ENCODE measurements at regions not wholly inside any gene's neighbourhood (a gene's known extent, or its start where the extent isn't known, plus 50 kb on each side); places are given as distances from the start of the nearest gene placed in this dataset.

DNA sequence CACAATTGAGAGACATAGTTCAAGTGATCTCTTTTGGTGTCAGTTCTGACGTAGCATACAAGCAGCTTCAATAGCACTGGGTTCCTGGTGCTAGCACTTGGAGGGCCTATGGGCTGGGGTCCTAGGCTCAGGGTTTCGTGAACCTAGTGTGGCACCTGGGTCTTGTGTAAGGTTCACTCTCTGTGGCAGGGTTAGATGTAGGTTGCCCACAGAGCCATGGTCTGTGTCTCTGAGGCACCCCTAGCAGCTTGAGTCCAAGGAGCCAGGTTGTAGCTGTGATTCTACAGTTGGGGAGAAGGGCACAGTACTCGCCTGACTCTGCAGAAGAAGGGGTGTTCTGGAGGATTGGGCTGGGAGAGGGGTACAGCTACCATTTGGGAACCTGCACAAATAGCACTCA is 282.6 kb upstream of the LRRC3B start:
- Histone ChIP-seq H3K27me3 (no peaks in the 10 kb centered on the region), H3K9me3 (no peaks in the 10 kb centered on the region), H3K4me3 (no peak overlapping the region), H3K27ac (no peak overlapping the region), H3K4me1 (no peaks in the 10 kb centered on the region), H3K36me3 (no peaks in the 10 kb centered on the region)
- DNase-seq (ENCODE audit: extremely low spot score in 2 of 2): no peak
- intact Hi-C loops (cut with DNase I): no loop called here
- no peak for TF ChIP-seq POLR2AphosphoS5 (IDR thresholded peaks at IDR 0.05; ENCODE audit: insufficient read depth in 1 of 2, low read depth in 1 of 2)

DNA sequence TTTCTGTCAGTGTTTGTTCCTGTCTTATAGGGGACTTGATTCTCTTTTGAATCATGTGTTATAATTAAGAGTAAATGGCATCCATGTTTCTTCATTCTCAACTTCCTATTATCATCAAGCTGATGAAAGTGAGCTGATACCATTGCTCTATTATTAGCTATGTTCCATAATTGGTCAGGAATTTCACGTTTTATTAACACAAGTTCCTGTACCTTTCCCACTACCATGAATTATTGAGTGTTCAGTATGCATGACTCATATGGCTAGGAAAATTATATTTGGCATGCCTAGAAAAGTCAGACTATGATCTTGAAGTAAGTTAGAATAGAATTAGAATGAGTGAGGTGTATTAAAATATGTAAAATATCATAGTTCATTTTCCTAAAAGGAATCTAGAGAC is 278.9 kb upstream of the LRRC3B start:
- H3K4me1 ChIP-seq: no peaks in the 10 kb centered on the region
- DNase-seq (ENCODE audit: extremely low spot score in 2 of 2): no peak
- TF ChIP-seq, protein P1, sequence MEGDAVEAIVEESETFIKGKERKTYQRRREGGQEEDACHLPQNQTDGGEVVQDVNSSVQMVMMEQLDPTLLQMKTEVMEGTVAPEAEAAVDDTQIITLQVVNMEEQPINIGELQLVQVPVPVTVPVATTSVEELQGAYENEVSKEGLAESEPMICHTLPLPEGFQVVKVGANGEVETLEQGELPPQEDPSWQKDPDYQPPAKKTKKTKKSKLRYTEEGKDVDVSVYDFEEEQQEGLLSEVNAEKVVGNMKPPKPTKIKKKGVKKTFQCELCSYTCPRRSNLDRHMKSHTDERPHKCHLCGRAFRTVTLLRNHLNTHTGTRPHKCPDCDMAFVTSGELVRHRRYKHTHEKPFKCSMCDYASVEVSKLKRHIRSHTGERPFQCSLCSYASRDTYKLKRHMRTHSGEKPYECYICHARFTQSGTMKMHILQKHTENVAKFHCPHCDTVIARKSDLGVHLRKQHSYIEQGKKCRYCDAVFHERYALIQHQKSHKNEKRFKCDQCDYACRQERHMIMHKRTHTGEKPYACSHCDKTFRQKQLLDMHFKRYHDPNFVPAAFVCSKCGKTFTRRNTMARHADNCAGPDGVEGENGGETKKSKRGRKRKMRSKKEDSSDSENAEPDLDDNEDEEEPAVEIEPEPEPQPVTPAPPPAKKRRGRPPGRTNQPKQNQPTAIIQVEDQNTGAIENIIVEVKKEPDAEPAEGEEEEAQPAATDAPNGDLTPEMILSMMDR (IDR thresholded peaks at IDR 0.05): no peak
- TF ChIP-seq POLR2A (IDR thresholded peaks at IDR 0.05): no peak
- no peak for TF ChIP-seq POLR2AphosphoS5 (IDR thresholded peaks at IDR 0.05; ENCODE audit: insufficient read depth in 1 of 2, low read depth in 1 of 2)
- H3K27ac ChIP-seq: no peak overlapping the region
- no peaks in the 10 kb centered on the region for H3K27me3 ChIP-seq
- H3K9me3 ChIP-seq: no peaks in the 10 kb centered on the region
- no peaks in the 10 kb centered on the region for H3K36me3 ChIP-seq
- H3K4me3 ChIP-seq: no peak overlapping the region
- intact Hi-C loops (cut with DNase I): no loop called here

DNA sequence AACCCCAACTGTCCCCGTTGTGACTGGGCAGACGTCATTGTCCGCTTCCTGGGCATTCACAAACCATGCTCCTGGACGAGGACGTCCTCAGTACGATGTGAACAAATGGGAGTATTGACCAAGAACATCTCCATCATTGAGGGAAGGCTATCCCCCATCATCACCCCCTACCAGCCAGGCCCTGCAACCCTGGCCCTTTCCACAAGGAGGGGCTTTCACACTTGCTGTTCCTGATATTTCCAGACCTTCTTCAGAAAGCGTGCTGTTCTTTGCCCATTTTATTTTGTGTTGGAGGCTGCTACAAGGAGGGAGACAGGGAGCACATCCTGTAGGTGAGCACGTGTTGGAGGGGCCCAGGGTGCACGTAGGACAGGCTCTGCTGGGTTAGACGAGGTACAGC is 277.0 kb upstream of the LRRC3B start:
- H3K27ac ChIP-seq: no peak overlapping the region
- no peaks in the 10 kb centered on the region for H3K4me1 ChIP-seq
- no peak for TF ChIP-seq POLR2AphosphoS5 (IDR thresholded peaks at IDR 0.05; ENCODE audit: insufficient read depth in 1 of 2, low read depth in 1 of 2)
- no peak for TF ChIP-seq POLR2A (IDR thresholded peaks at IDR 0.05)
- TF ChIP-seq, protein P1 (IDR thresholded peaks at IDR 0.05): no peak
- H3K27me3 ChIP-seq: no peaks in the 10 kb centered on the region
- DNase-seq (ENCODE audit: extremely low spot score in 2 of 2): no peak
- H3K9me3 ChIP-seq: no peaks in the 10 kb centered on the region
- intact Hi-C loops (cut with DNase I): no loop called here
- no peaks in the 10 kb centered on the region for H3K36me3 ChIP-seq
- H3K4me3 ChIP-seq: no peak overlapping the region

DNA sequence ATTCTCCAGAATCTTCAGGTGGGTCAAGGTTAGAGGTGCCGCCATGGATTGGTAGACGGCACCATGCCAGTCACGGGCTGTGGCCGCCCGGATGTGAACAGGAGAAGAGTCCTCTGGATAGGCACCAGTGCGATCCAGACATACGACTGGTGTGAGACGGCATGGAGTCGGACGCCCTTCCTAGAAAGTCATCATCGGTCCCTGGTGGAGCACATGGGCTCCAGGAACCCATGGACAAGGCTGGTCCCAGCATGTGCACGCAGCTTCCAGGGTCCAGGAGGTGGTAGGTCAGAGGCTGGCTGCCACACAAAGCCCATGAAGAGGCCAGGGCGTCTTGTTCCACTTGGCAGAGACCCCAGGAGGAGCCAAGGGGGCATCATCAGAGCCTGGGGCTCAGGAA is 276.1 kb upstream of the LRRC3B start:
- Histone ChIP-seq H3K9me3 (no peaks in the 10 kb centered on the region), H3K4me1 (no peaks in the 10 kb centered on the region), H3K27ac (no peak overlapping the region), H3K4me3 (no peak overlapping the region), H3K27me3 (no peaks in the 10 kb centered on the region), H3K36me3 (no peaks in the 10 kb centered on the region)
- DNase-seq (ENCODE audit: extremely low spot score in 2 of 2): no peak
- TF ChIP-seq, protein P1 (IDR thresholded peaks at IDR 0.05): no peak
- TF ChIP-seq POLR2A (IDR thresholded peaks at IDR 0.05): no peak
- no peak for TF ChIP-seq POLR2AphosphoS5 (IDR thresholded peaks at IDR 0.05; ENCODE audit: insufficient read depth in 1 of 2, low read depth in 1 of 2)
- intact Hi-C loops (cut with DNase I): no loop called here

DNA sequence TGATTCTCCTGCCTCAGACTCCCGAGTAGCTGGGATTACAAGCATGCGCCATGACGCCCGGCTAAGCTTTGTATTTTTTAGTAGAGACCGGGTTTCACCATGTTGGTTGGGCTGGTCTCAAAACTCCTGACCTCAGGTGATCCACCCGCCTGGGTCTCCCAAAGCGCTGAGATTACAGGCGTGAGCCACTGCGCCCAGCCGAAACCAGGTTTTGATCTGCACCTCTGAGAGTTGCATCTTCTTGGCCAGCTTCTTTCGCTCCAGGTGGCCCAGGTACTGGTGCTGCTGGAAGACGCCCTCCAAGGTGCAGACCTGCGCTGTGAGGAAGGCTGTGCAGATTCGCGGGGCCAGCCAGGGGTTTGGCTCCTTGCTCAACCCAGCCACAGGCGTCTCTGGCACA is 275.4 kb upstream of the LRRC3B start:
- Histone ChIP-seq H3K27ac (no peak overlapping the region), H3K4me1 (no peaks in the 10 kb centered on the region), H3K27me3 (no peaks in the 10 kb centered on the region), H3K9me3 (no peaks in the 10 kb centered on the region), H3K36me3 (no peaks in the 10 kb centered on the region), H3K4me3 (no peak overlapping the region)
- intact Hi-C loops (cut with DNase I): no loop called here
- DNase-seq (ENCODE audit: extremely low spot score in 2 of 2): no peak
- TF ChIP-seq POLR2A (IDR thresholded peaks at IDR 0.05): no peak
- no peak for TF ChIP-seq POLR2AphosphoS5 (IDR thresholded peaks at IDR 0.05; ENCODE audit: insufficient read depth in 1 of 2, low read depth in 1 of 2)
- TF ChIP-seq, protein P1 (IDR thresholded peaks at IDR 0.05): no peak

DNA sequence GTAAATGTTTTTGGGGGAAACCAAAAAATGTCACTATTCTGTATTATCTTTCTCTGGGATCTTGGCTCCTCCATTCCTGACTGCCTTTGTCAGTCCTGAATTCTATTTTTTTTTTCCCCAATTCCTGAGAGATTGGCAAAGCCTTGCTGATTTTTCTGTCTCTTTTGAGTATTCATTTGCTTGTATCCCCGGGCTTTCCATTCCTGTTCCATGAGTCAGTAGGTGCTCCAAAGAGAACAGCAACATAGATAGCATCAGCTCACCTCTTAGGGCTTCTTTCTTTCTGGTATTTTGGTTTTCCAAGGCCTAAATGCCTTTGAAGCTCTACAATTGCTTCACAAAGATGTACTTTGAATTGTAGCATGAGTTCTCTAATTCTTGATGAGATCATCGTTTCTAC is 271.7 kb upstream of the LRRC3B start:
- TF ChIP-seq POLR2A (IDR thresholded peaks at IDR 0.05) (no peak), POLR2AphosphoS5 (IDR thresholded peaks at IDR 0.05; ENCODE audit: insufficient read depth in 1 of 2, low read depth in 1 of 2) (no peak)
- TF ChIP-seq, protein P1 (IDR thresholded peaks at IDR 0.05): no peak
- Histone ChIP-seq H3K27ac (no peak overlapping the region), H3K36me3 (no peaks in the 10 kb centered on the region), H3K9me3 (no peaks in the 10 kb centered on the region), H3K4me3 (no peak overlapping the region), H3K4me1 (no peaks in the 10 kb centered on the region), H3K27me3 (no peaks in the 10 kb centered on the region)
- DNase-seq (ENCODE audit: extremely low spot score in 2 of 2): no peak
- intact Hi-C loops (cut with DNase I): no loop called here

Data from vagina (tissue), 2 donors.